NCI-H446 treated with DMSO at 0.1 percent for 48 hours (cell line): ENCODE measurements at regions not wholly inside any gene's neighbourhood (a gene's known extent, or its start where the extent isn't known, plus 50 kb on each side); places are given as distances from the start of the nearest gene placed in this dataset.
"Not testable (repeated sequence)": the region's sequence is repeated elsewhere in the genome, so short reads cannot be mapped to it uniquely, and the experiment has no call there.

Experiments
- DNase-seq: peaks from one replicate; lab custom pipeline; 2025; lab: John Stamatoyannopoulos, UW

GRCh38 chr12:4822572-4822971, 87.1 kb upstream of the KCNA1 start:
- DNase-seq = no peak

- no peak for DNase-seq
These were observed 85.3 kb upstream of the KCNA1 start for GRCh38 chr12:4824380-4824779.

GRCh38 chr12:4825011-4825858, 84.5 kb upstream of the KCNA1 start:
- no peak for DNase-seq

GRCh38 chr12:4826909-4827308, 82.8 kb upstream of the KCNA1 start:
- no peak for DNase-seq

GRCh38 chr12:4828176-4828575, 81.5 kb upstream of the KCNA1 start:
- DNase-seq = no peak

GRCh38 chr12:4829161-4829792, 80.4 kb upstream of the KCNA1 start:
- no peak for DNase-seq

- DNase-seq = peak; percentile 27
These were observed 79.9 kb upstream of the KCNA1 start for GRCh38 chr12:4829793-4830162.

GRCh38 chr12:4830556-4831210, 79.0 kb upstream of the KCNA1 start:
- DNase-seq = no peak

GRCh38 chr12:4833053-4833452, 76.7 kb upstream of the KCNA1 start:
- no peak for DNase-seq

GRCh38 chr12:4833524-4833923, 76.2 kb upstream of the KCNA1 start:
- peak; percentile 33 for DNase-seq

- DNase-seq = not testable (repeated sequence)
These were observed 67.3 kb upstream of the KCNA1 start for GRCh38 chr12:4842401-4842800.

- no peak for DNase-seq
These were observed 65.8 kb upstream of the KCNA1 start for GRCh38 chr12:4843907-4844306.

- no peak for DNase-seq
These were observed 62.0 kb upstream of the KCNA1 start for GRCh38 chr12:4847713-4848112.

- peak; percentile 9 for DNase-seq
These were observed 60.6 kb upstream of the KCNA1 start for GRCh38 chr12:4849115-4849541.

GRCh38 chr12:4849795-4850345, 59.8 kb upstream of the KCNA1 start:
- no peak for DNase-seq

GRCh38 chr12:4850857-4851380, 58.8 kb upstream of the KCNA1 start:
- DNase-seq = no peak

GRCh38 chr12:4852308-4852707, 57.4 kb upstream of the KCNA1 start:
- DNase-seq = no peak

- no peak for DNase-seq
These were observed 56.8 kb upstream of the KCNA1 start for GRCh38 chr12:4852911-4853310.

GRCh38 chr12:4855121-4855924, 54.4 kb upstream of the KCNA1 start:
- peak; percentile 72 for DNase-seq

- DNase-seq = no peak
These were observed 53.1 kb upstream of the KCNA1 start for GRCh38 chr12:4856596-4856995.

- DNase-seq = peak; percentile 67
These were observed 52.0 kb upstream of the KCNA1 start for GRCh38 chr12:4857472-4858291.
